ENCODE measurements at regions not wholly inside any gene's neighbourhood (a gene's known extent, or its start where the extent isn't known, plus 50 kb on each side); places are given as distances from the start of the nearest gene placed in this dataset.
A peak's percentile ranks its signal among the peaks of the same experiment; 100 is the strongest.

- in situ Hi-C loops (cut with HindIII; ENCODE audit: low sequenced_read_pairs): no loop called here
Observed at GRCh38 chr9:109908459-109909390, 128.7 kb downstream of the PALM2AKAP2 start.

GRCh38 chr9:109910671-109911518 lies 130.9 kb downstream of the PALM2AKAP2 start:
- DNase-seq (ENCODE audit: low spot score): no peak
- in situ Hi-C loops (cut with HindIII; ENCODE audit: low sequenced_read_pairs): no loop called here

More at GRCh38 chr9:109908459-109909390, 128.7 kb downstream of the PALM2AKAP2 start:
- no peak for DNase-seq (ENCODE audit: low spot score)

GRCh38 chr9:109912082-109912582 lies 132.1 kb downstream of the PALM2AKAP2 start:
- in situ Hi-C loops (cut with HindIII; ENCODE audit: low sequenced_read_pairs): no loop called here

GRCh38 chr9:109912726-109913460 lies 132.9 kb downstream of the PALM2AKAP2 start:
- no peak for DNase-seq (ENCODE audit: low spot score)
- in situ Hi-C loops (cut with HindIII; ENCODE audit: low sequenced_read_pairs): no loop called here

More at GRCh38 chr9:109912082-109912582, 132.1 kb downstream of the PALM2AKAP2 start:
- no peak for DNase-seq (ENCODE audit: low spot score)

GRCh38 chr9:109913461-109913810 lies 133.4 kb downstream of the PALM2AKAP2 start:
- in situ Hi-C loops (cut with HindIII; ENCODE audit: low sequenced_read_pairs): no loop called here
- DNase-seq (ENCODE audit: low spot score): no peak

- DNase-seq (ENCODE audit: low spot score): no peak
- in situ Hi-C loops (cut with HindIII; ENCODE audit: low sequenced_read_pairs): no loop called here
Observed at GRCh38 chr9:109914280-109915027, 134.5 kb downstream of the PALM2AKAP2 start.

- DNase-seq (ENCODE audit: low spot score): no peak
- in situ Hi-C loops (cut with HindIII; ENCODE audit: low sequenced_read_pairs): no loop called here
Observed at GRCh38 chr9:109916316-109916715, 136.3 kb downstream of the PALM2AKAP2 start.

- no peak for DNase-seq (ENCODE audit: low spot score)
- in situ Hi-C loops (cut with HindIII; ENCODE audit: low sequenced_read_pairs): no loop called here
Observed at GRCh38 chr9:109918339-109919163, 138.6 kb downstream of the PALM2AKAP2 start.

GRCh38 chr9:109919736-109920408 lies 139.9 kb downstream of the PALM2AKAP2 start:
- DNase-seq (ENCODE audit: low spot score): no peak
- in situ Hi-C loops (cut with HindIII; ENCODE audit: low sequenced_read_pairs): no loop called here

GRCh38 chr9:109922617-109923470 lies 142.8 kb downstream of the PALM2AKAP2 start:
- in situ Hi-C loops (cut with HindIII; ENCODE audit: low sequenced_read_pairs): no loop called here
- no peak for DNase-seq (ENCODE audit: low spot score)

- DNase-seq (ENCODE audit: low spot score): peak; percentile 56
- in situ Hi-C loops (cut with HindIII; ENCODE audit: low sequenced_read_pairs): no loop called here
Observed at GRCh38 chr9:109923471-109923760, 143.4 kb downstream of the PALM2AKAP2 start.

- in situ Hi-C loops (cut with HindIII; ENCODE audit: low sequenced_read_pairs): no loop called here
- DNase-seq (ENCODE audit: low spot score): no peak
Observed at GRCh38 chr9:109923806-109924205, 143.8 kb downstream of the PALM2AKAP2 start.

GRCh38 chr9:109925799-109926198 lies 145.8 kb downstream of the PALM2AKAP2 start:
- in situ Hi-C loops (cut with HindIII; ENCODE audit: low sequenced_read_pairs): no loop called here
- no peak for DNase-seq (ENCODE audit: low spot score)

- no peak for DNase-seq (ENCODE audit: low spot score)
- in situ Hi-C loops (cut with HindIII; ENCODE audit: low sequenced_read_pairs): no loop called here
Observed at GRCh38 chr9:109926421-109926869, 146.4 kb downstream of the PALM2AKAP2 start.

- in situ Hi-C loops (cut with HindIII; ENCODE audit: low sequenced_read_pairs): no loop called here
- no peak for DNase-seq (ENCODE audit: low spot score)
Observed at GRCh38 chr9:109931623-109932022, 151.6 kb downstream of the PALM2AKAP2 start.

GRCh38 chr9:109934136-109934856 lies 154.3 kb downstream of the PALM2AKAP2 start:
- DNase-seq (ENCODE audit: low spot score): no peak
- in situ Hi-C loops (cut with HindIII; ENCODE audit: low sequenced_read_pairs): no loop called here
